ENCODE measurements at regions not wholly inside any gene's neighbourhood (a gene's known extent, or its start where the extent isn't known, plus 50 kb on each side); places are given as distances from the start of the nearest gene placed in this dataset.

DNA sequence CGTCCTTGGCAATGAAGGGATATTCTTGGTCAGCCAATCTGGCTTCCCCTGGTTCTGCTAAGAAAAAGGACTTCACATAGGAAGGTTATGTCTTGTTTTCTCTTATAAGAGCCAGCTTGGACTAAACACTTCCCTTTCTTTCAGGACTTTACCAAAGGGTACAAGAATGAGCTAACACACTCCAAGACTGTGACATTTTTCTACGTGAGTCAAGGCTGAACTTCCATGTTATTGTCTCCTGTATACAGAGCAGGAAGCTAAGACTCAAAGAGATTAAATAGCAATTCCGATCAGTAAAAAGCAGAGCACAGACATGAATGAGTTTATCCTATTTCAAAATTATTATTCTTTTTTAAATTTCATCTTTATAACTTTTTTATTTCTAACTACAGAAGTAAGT, 63.3 kb upstream of the STT3B start:
- TF ChIP-seq CTCF (IDR thresholded peaks at IDR 0.05): no peak
- TF ChIP-seq EP300 (IDR thresholded peaks at IDR 0.05): no peak
- TF ChIP-seq POLR2A (IDR thresholded peaks at IDR 0.05): no peak
- no peak for TF ChIP-seq POLR2AphosphoS5 (IDR thresholded peaks at IDR 0.05)
